ENCODE measurements at regions not wholly inside any gene's neighbourhood (a gene's known extent, or its start where the extent isn't known, plus 50 kb on each side); places are given as distances from the start of the nearest gene placed in this dataset.

- H3K4me1 ChIP-seq (ENCODE audit: insufficient read depth, low read length), result no peaks in the 10 kb centered on the region
- H3K4me3 ChIP-seq (ENCODE audit: insufficient read depth, low read length), result no peak overlapping the region
- H3K27ac ChIP-seq (ENCODE audit: low read depth, low read length), result no peak overlapping the region
- H3K4me2 ChIP-seq (ENCODE audit: insufficient read depth, low read length), result no peak overlapping the region
- no peak for DNase-seq (ENCODE audit: insufficient read length, low spot score, missing footprints)
- peak; percentile 26 for TF ChIP-seq CTCF (IDR thresholded peaks at IDR 0.05; ENCODE audit: extremely low read depth, low read depth, low read length)
- H2AFZ ChIP-seq (ENCODE audit: low read length), result no peak overlapping the region
- no peaks in the 10 kb centered on the region for H3K79me2 ChIP-seq (ENCODE audit: insufficient read depth, low read length)
- no peaks in the 10 kb centered on the region for H4K20me1 ChIP-seq (ENCODE audit: insufficient read depth, low read length)
- no peaks in the 10 kb centered on the region for H3K27me3 ChIP-seq (ENCODE audit: insufficient read depth, low read length)
- no peaks in the 10 kb centered on the region for H3K9me3 ChIP-seq (ENCODE audit: low read depth, low read length)
- no peaks in the 10 kb centered on the region for H3K36me3 ChIP-seq (ENCODE audit: insufficient read depth, low read length)
Measured at GRCh38 chrX:115988825-115989224, 181.7 kb upstream of the AGTR2 start.

GRCh38 chrX:115989686-115990085 is 180.9 kb upstream of the AGTR2 start:
- Histone ChIP-seq H3K4me2 (ENCODE audit: insufficient read depth, low read length) (no peak overlapping the region), H3K27me3 (ENCODE audit: insufficient read depth, low read length) (no peaks in the 10 kb centered on the region), H3K4me1 (ENCODE audit: insufficient read depth, low read length) (no peaks in the 10 kb centered on the region), H3K4me3 (ENCODE audit: insufficient read depth, low read length) (no peak overlapping the region), H3K27ac (ENCODE audit: low read depth, low read length) (no peak overlapping the region), H3K9me3 (ENCODE audit: low read depth, low read length) (no peaks in the 10 kb centered on the region), H3K79me2 (ENCODE audit: insufficient read depth, low read length) (no peaks in the 10 kb centered on the region), H3K36me3 (ENCODE audit: insufficient read depth, low read length) (no peaks in the 10 kb centered on the region), H4K20me1 (ENCODE audit: insufficient read depth, low read length) (no peaks in the 10 kb centered on the region), H2AFZ (ENCODE audit: low read length) (no peak overlapping the region)
- DNase-seq (ENCODE audit: insufficient read length, low spot score, missing footprints), result no peak
- TF ChIP-seq CTCF (IDR thresholded peaks at IDR 0.05; ENCODE audit: extremely low read depth, low read depth, low read length), result no peak

- Histone ChIP-seq H3K4me1 (ENCODE audit: insufficient read depth, low read length) (no peaks in the 10 kb centered on the region), H2AFZ (ENCODE audit: low read length) (no peak overlapping the region), H3K27ac (ENCODE audit: low read depth, low read length) (no peak overlapping the region), H3K79me2 (ENCODE audit: insufficient read depth, low read length) (no peaks in the 10 kb centered on the region), H3K4me2 (ENCODE audit: insufficient read depth, low read length) (no peak overlapping the region), H3K27me3 (ENCODE audit: insufficient read depth, low read length) (peaks cover 12% of the 10 kb centered on the region), H3K9me3 (ENCODE audit: low read depth, low read length) (no peaks in the 10 kb centered on the region), H3K4me3 (ENCODE audit: insufficient read depth, low read length) (no peak overlapping the region), H3K36me3 (ENCODE audit: insufficient read depth, low read length) (no peaks in the 10 kb centered on the region), H4K20me1 (ENCODE audit: insufficient read depth, low read length) (no peaks in the 10 kb centered on the region)
- DNase-seq (ENCODE audit: insufficient read length, low spot score, missing footprints), result no peak
- no peak for TF ChIP-seq CTCF (IDR thresholded peaks at IDR 0.05; ENCODE audit: extremely low read depth, low read depth, low read length)
Measured at GRCh38 chrX:116009346-116009745, 161.2 kb upstream of the AGTR2 start.

- Histone ChIP-seq H3K4me1 (ENCODE audit: insufficient read depth, low read length) (no peaks in the 10 kb centered on the region), H3K79me2 (ENCODE audit: insufficient read depth, low read length) (no peaks in the 10 kb centered on the region), H2AFZ (ENCODE audit: low read length) (no peak overlapping the region), H3K27ac (ENCODE audit: low read depth, low read length) (no peak overlapping the region), H3K36me3 (ENCODE audit: insufficient read depth, low read length) (no peaks in the 10 kb centered on the region), H4K20me1 (ENCODE audit: insufficient read depth, low read length) (no peaks in the 10 kb centered on the region), H3K4me2 (ENCODE audit: insufficient read depth, low read length) (no peak overlapping the region), H3K4me3 (ENCODE audit: insufficient read depth, low read length) (no peak overlapping the region), H3K27me3 (ENCODE audit: insufficient read depth, low read length) (peaks cover 9% of the 10 kb centered on the region), H3K9me3 (ENCODE audit: low read depth, low read length) (no peaks in the 10 kb centered on the region)
- DNase-seq (ENCODE audit: insufficient read length, low spot score, missing footprints), result no peak
- no peak for TF ChIP-seq CTCF (IDR thresholded peaks at IDR 0.05; ENCODE audit: extremely low read depth, low read depth, low read length)
Measured at GRCh38 chrX:116009861-116010710, 160.5 kb upstream of the AGTR2 start.

Measured in osteoblast (primary cell).